HL-60 (cell line): ENCODE measurements at regions not wholly inside any gene's neighbourhood (a gene's known extent, or its start where the extent isn't known, plus 50 kb on each side); places are given as distances from the start of the nearest gene placed in this dataset.

ENCODE experiments used
- DNase-seq, 2 experiments: peaks; one replicate each; pipeline ENCODE4 v3.0.0-alpha.2; 2010 to 2020; ENCODE audit warnings: low read depth in 1 of 2, low spot score in 1 of 2
- H3K27ac ChIP-seq: fragments of 250-450 bp; sonication (Bioruptor Pico); replicated peaks from 2 replicates; pipeline ENCODE4 v1.5.1; 2020; ENCODE audit warnings: mild to moderate bottlenecking, moderate library complexity
- H3K27me3 ChIP-seq: fragments of 250-450 bp; sonication (Bioruptor Pico); 2 replicates; pipeline ENCODE4 v1.5.1; 2021; ENCODE audit warnings: mild to moderate bottlenecking, moderate library complexity; ENCODE audit not compliant: insufficient read depth, poor library complexity, severe bottlenecking
- H3K4me3 ChIP-seq: replicated peaks from 2 replicates; pipeline ENCODE4 v1.5.1; 2011; ENCODE audit warnings: mild to moderate bottlenecking, control low read depth, low read length; ENCODE audit not compliant: insufficient read depth
- GABPA ChIP-seq: IDR thresholded peaks from 2 replicates; pipeline ENCODE4 v1.6.1; 2012; ENCODE audit warnings: low read depth
- POLR2AphosphoS5 ChIP-seq: IDR thresholded peaks from 2 replicates; pipeline ENCODE4 v1.6.1; 2012; ENCODE audit warnings: low read depth
- REST ChIP-seq: IDR thresholded peaks from 2 replicates; pipeline ENCODE4 v1.6.1; 2012; ENCODE audit warnings: low read depth; ENCODE audit not compliant: insufficient replicate concordance
- SPI1 ChIP-seq: IDR thresholded peaks from 2 replicates; pipeline ENCODE4 v1.6.1; 2012; ENCODE audit warnings: low read depth, mild to moderate bottlenecking, borderline replicate concordance
- TF ChIP-seq, protein P1 (sequence below): IDR thresholded peaks from one replicate; pipeline ENCODE4 v1.5.1; 2011; ENCODE audit warnings: low read length, control low read depth, inconsistent platforms; ENCODE audit not compliant: insufficient read depth

DNA sequence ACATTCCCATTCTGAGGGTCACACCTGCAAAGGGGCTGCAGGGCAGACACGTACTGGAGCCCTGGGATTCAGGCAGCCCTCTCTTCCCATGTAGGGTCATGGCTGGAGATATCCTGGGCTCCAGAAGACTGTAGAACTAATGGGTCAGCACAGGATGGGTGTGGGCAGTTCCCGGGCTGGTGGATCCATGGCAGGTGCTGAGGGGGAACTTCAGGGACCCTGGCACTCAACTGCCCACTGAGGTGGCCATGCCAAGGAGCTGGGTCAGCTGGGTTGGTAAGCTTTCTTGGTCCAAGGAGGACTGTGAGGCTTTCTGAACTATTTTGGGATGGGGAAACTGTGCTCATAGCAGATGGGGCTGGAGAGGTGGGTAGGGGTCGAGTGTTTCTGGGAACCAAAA lies 183.4 kb upstream of the RTL1 start:
- no peak for DNase-seq
- TF ChIP-seq, protein P1, sequence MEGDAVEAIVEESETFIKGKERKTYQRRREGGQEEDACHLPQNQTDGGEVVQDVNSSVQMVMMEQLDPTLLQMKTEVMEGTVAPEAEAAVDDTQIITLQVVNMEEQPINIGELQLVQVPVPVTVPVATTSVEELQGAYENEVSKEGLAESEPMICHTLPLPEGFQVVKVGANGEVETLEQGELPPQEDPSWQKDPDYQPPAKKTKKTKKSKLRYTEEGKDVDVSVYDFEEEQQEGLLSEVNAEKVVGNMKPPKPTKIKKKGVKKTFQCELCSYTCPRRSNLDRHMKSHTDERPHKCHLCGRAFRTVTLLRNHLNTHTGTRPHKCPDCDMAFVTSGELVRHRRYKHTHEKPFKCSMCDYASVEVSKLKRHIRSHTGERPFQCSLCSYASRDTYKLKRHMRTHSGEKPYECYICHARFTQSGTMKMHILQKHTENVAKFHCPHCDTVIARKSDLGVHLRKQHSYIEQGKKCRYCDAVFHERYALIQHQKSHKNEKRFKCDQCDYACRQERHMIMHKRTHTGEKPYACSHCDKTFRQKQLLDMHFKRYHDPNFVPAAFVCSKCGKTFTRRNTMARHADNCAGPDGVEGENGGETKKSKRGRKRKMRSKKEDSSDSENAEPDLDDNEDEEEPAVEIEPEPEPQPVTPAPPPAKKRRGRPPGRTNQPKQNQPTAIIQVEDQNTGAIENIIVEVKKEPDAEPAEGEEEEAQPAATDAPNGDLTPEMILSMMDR: no peak
- no peak for TF ChIP-seq GABPA
- no peak for TF ChIP-seq REST
- no peak for TF ChIP-seq POLR2AphosphoS5
- no peak for TF ChIP-seq SPI1
- Histone ChIP-seq H3K27ac (no peak overlapping the region), H3K4me3 (no peak overlapping the region), H3K27me3 (no peaks in the 10 kb centered on the region)

- Histone ChIP-seq H3K4me3 (no peak overlapping the region), H3K27me3 (peaks cover 2% of the 10 kb centered on the region), H3K27ac (no peak overlapping the region)
- TF ChIP-seq POLR2AphosphoS5 (no peak), REST (no peak), GABPA (no peak), SPI1 (no peak)
- TF ChIP-seq, protein P1: no peak
- no peak for DNase-seq
Observed at GRCh38 chr14:101087614-101088394, 184.3 kb upstream of the RTL1 start.

DNA sequence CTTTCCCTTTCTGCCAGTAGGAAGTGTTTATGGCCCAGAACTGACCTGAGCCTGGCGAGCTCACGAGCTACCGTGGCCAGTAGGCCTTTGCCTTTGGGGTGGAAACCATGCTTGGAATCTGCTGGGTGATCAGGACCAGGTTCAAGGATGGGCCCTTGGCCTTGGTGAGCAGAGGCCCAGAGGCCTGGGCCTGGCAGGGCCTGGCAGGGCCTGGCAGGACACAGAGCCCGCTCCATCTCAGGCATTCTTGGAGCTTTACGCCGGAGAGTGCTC lies 184.8 kb upstream of the RTL1 start:
- no peak for DNase-seq
- Histone ChIP-seq H3K4me3 (no peak overlapping the region), H3K27ac (no peak overlapping the region), H3K27me3 (peaks cover 2% of the 10 kb centered on the region)
- TF ChIP-seq POLR2AphosphoS5: no peak
- TF ChIP-seq SPI1: no peak
- TF ChIP-seq, protein P1: no peak
- TF ChIP-seq REST: no peak
- TF ChIP-seq GABPA: no peak
